Breast epithelium (tissue), 3 donors: ENCODE measurements at regions not wholly inside any gene's neighbourhood (a gene's known extent, or its start where the extent isn't known, plus 50 kb on each side); places are given as distances from the start of the nearest gene placed in this dataset.

Experiments used
- CTCF ChIP-seq, 3 donors: fragments of 450-650 bp; IDR thresholded peaks; one replicate each; pipeline ENCODE4 v1.5.1; 2016 to 2017; ENCODE audit warnings: antibody characterized with exemption in 3 of 3, mild to moderate bottlenecking in 3 of 3, moderate library complexity in 3 of 3
- POLR2A ChIP-seq: fragments of 450-650 bp; IDR thresholded peaks from one replicate; pipeline ENCODE4 v1.6.1; 2016; ENCODE audit warnings: antibody characterized with exemption, mild to moderate bottlenecking, moderate library complexity
- POLR2AphosphoS5 ChIP-seq, 3 donors: sonication (generic); formaldehyde crosslinking; IDR thresholded peaks; one replicate each; pipeline ENCODE4 v1.6.1; 2017; ENCODE audit warnings: antibody characterized with exemption in 3 of 3

- no peak for TF ChIP-seq CTCF (IDR thresholded peaks at IDR 0.05)
- no peak for TF ChIP-seq POLR2A
- no peak for TF ChIP-seq POLR2AphosphoS5 (IDR thresholded peaks at IDR 0.05)
Measured at GRCh38 chr17:33611532-33611931, 318.4 kb upstream of the ASIC2 start.
